ENCODE measurements at regions not wholly inside any gene's neighbourhood (a gene's known extent, or its start where the extent isn't known, plus 50 kb on each side); places are given as distances from the start of the nearest gene placed in this dataset.

DNA sequence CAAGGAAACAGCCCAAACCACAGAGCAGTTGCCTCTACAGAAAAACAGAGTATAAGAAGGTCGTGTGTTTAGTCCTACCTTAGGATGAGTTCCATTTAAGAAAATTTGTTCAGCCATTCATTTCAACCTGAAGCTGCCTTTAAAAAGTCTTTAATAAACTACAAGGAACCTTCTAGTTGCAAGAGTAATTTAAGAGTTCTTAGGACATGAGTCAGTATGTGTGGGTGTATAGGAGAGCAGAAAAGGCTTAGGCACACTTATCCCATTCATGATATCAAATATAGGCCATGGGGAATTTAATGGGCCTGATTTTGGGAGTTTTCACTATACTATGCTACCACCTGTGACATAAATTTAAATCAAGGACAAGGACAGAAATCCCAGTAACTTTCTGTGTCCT, 496.8 kb downstream of the TFEC start:
- Histone ChIP-seq H3K4me3 (ENCODE audit: low read length) (no peak overlapping the region), H3K36me3 (ENCODE audit: control insufficient read depth, insufficient read depth, low read length) (no peaks in the 10 kb centered on the region), H3K27me3 (ENCODE audit: control insufficient read depth, insufficient read depth, low read length) (no peaks in the 10 kb centered on the region), H3K27ac (ENCODE audit: low read length) (no peak overlapping the region), H3K4me1 (ENCODE audit: control insufficient read depth, insufficient read depth, low read length) (no peaks in the 10 kb centered on the region), H3K9me3 (ENCODE audit: control insufficient read depth, insufficient read depth, low read length) (no peaks in the 10 kb centered on the region)
- H3K27ac Mint-ChIP-seq: no peak overlapping the region
- H3K4me1 Mint-ChIP-seq: no peaks in the 10 kb centered on the region
- TF ChIP-seq, protein P1, sequence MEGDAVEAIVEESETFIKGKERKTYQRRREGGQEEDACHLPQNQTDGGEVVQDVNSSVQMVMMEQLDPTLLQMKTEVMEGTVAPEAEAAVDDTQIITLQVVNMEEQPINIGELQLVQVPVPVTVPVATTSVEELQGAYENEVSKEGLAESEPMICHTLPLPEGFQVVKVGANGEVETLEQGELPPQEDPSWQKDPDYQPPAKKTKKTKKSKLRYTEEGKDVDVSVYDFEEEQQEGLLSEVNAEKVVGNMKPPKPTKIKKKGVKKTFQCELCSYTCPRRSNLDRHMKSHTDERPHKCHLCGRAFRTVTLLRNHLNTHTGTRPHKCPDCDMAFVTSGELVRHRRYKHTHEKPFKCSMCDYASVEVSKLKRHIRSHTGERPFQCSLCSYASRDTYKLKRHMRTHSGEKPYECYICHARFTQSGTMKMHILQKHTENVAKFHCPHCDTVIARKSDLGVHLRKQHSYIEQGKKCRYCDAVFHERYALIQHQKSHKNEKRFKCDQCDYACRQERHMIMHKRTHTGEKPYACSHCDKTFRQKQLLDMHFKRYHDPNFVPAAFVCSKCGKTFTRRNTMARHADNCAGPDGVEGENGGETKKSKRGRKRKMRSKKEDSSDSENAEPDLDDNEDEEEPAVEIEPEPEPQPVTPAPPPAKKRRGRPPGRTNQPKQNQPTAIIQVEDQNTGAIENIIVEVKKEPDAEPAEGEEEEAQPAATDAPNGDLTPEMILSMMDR (IDR thresholded peaks at IDR 0.05): no peak
- no peak overlapping the region for H3K4me3 Mint-ChIP-seq
- intact Hi-C loops (cut with micrococcal nuclease): no loop called here
- H3K9me3 Mint-ChIP-seq: no peaks in the 10 kb centered on the region
- H3K27me3 Mint-ChIP-seq (ENCODE audit: low read depth in 2 of 2): peaks cover 8 to 35% of the 10 kb centered on the region in 2 donors
- no peaks in the 10 kb centered on the region for H3K36me3 Mint-ChIP-seq
- ATAC-seq: no peak
- 83% methylated on average over 1 of the region's 1 CpG for WGBS (ENCODE audit: insufficient coverage)
- no peak for DNase-seq

DNA sequence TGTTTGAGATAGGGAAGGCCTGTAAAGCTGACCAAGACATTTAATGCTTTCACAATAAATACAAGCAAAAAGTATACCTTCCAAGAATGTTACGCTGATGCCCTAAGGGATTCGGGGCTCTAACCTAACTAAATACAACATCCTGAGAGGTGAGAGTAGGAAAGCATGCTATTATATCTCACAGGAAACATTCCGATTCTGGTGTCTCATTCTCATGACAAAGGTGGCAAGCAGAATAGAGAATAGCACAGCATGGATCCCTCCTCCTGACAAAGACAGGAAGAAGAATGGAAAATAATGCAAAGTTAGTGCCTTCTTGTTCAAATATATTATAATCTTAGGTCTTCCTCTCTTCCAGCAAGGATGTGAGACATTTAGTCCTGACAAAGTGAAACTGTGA, 504.3 kb downstream of the TFEC start:
- DNase-seq (no peak), ATAC-seq (no peak)
- Mint-ChIP-seq H3K9me3 (no peaks in the 10 kb centered on the region), H3K36me3 (no peaks in the 10 kb centered on the region), H3K4me1 (no peaks in the 10 kb centered on the region), H3K27ac (no peak overlapping the region), H3K27me3 (ENCODE audit: low read depth in 2 of 2) (peaks cover 5 to 10% of the 10 kb centered on the region in 2 donors), H3K4me3 (no peak overlapping the region)
- H3K27me3 ChIP-seq (ENCODE audit: control insufficient read depth, insufficient read depth, low read length): no peaks in the 10 kb centered on the region
- WGBS (ENCODE audit: insufficient coverage): 100% methylated on average over 1 of the region's 3 CpGs
- H3K27ac ChIP-seq (ENCODE audit: low read length): no peak overlapping the region
- intact Hi-C loops (cut with micrococcal nuclease): no loop called here
- no peaks in the 10 kb centered on the region for H3K4me1 ChIP-seq (ENCODE audit: control insufficient read depth, insufficient read depth, low read length)
- H3K36me3 ChIP-seq (ENCODE audit: control insufficient read depth, insufficient read depth, low read length): no peaks in the 10 kb centered on the region
- no peak overlapping the region for H3K4me3 ChIP-seq (ENCODE audit: low read length)
- TF ChIP-seq, protein P1 (IDR thresholded peaks at IDR 0.05): no peak
- H3K9me3 ChIP-seq (ENCODE audit: control insufficient read depth, insufficient read depth, low read length): peaks cover 5% of the 10 kb centered on the region

DNA sequence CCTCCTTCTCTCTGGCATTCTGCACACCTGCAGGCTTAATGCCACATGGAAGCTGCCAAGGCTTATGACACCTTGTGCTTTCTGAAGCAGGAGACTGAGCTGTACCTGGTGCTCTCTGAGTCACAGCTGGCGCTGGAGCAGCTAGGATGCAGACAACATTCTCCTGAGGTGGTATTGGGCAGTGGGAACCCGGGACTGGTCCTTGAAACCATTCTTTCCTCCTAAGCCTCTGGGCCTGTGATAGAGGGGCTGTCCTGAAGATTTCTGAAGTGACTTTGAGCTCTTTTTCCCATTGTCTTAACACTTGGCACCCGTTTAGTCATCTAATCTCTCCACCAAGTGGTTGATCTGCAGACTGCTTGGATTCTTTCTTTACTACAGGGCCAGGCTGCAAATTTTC, 508.4 kb downstream of the TFEC start:
- H3K27ac ChIP-seq (ENCODE audit: low read length): no peak overlapping the region
- no peak overlapping the region for H3K4me3 ChIP-seq (ENCODE audit: low read length)
- no peaks in the 10 kb centered on the region for H3K27me3 Mint-ChIP-seq (ENCODE audit: low read depth in 2 of 2)
- DNase-seq: no peak
- peaks cover 5% of the 10 kb centered on the region for H3K9me3 ChIP-seq (ENCODE audit: control insufficient read depth, insufficient read depth, low read length)
- no peaks in the 10 kb centered on the region for H3K36me3 ChIP-seq (ENCODE audit: control insufficient read depth, insufficient read depth, low read length)
- H3K4me3 Mint-ChIP-seq: no peak overlapping the region
- H3K4me1 ChIP-seq (ENCODE audit: control insufficient read depth, insufficient read depth, low read length): no peaks in the 10 kb centered on the region
- no peak for ATAC-seq
- no peak overlapping the region for H3K27ac Mint-ChIP-seq
- no peaks in the 10 kb centered on the region for H3K4me1 Mint-ChIP-seq
- 83% methylated on average over 3 of the region's 3 CpGs for WGBS (ENCODE audit: insufficient coverage)
- H3K9me3 Mint-ChIP-seq: no peaks in the 10 kb centered on the region
- TF ChIP-seq, protein P1 (IDR thresholded peaks at IDR 0.05): no peak
- intact Hi-C loops (cut with micrococcal nuclease): no loop called here
- H3K36me3 Mint-ChIP-seq: no peaks in the 10 kb centered on the region
- H3K27me3 ChIP-seq (ENCODE audit: control insufficient read depth, insufficient read depth, low read length): no peaks in the 10 kb centered on the region

DNA sequence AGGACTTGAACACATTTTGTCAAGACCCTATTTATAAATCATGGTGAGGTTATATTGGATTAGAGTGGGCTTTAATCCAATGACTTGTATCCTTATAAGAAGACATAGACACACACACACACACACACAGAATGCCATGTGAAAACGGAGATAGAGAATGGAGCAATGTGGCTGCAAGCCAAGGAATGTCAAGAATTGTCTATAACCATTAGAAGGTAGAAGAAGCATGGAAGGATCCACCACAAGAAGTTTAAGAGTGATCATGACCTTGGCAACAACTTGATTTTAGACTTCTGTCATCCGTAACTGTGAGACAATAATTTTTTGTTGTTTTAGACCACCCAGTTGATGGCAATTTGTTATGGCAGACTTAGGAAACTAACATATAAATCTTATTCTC, 514.2 kb downstream of the TFEC start:
- Histone ChIP-seq H3K4me1 (ENCODE audit: control insufficient read depth, insufficient read depth, low read length) (no peaks in the 10 kb centered on the region), H3K27ac (ENCODE audit: low read length) (no peak overlapping the region), H3K27me3 (ENCODE audit: control insufficient read depth, insufficient read depth, low read length) (no peaks in the 10 kb centered on the region), H3K4me3 (ENCODE audit: low read length) (no peak overlapping the region), H3K9me3 (ENCODE audit: control insufficient read depth, insufficient read depth, low read length) (no peaks in the 10 kb centered on the region), H3K36me3 (ENCODE audit: control insufficient read depth, insufficient read depth, low read length) (no peaks in the 10 kb centered on the region)
- 74% methylated on average over 2 of the region's 2 CpGs for WGBS (ENCODE audit: insufficient coverage)
- no peak overlapping the region for H3K4me3 Mint-ChIP-seq
- no peaks in the 10 kb centered on the region for H3K36me3 Mint-ChIP-seq
- ATAC-seq (no peak), DNase-seq (no peak)
- peaks cover 0 to 3% of the 10 kb centered on the region in 2 donors for H3K27me3 Mint-ChIP-seq (ENCODE audit: low read depth in 2 of 2)
- TF ChIP-seq, protein P1 (IDR thresholded peaks at IDR 0.05): no peak
- no peak overlapping the region for H3K27ac Mint-ChIP-seq
- H3K4me1 Mint-ChIP-seq: no peaks in the 10 kb centered on the region
- intact Hi-C loops (cut with micrococcal nuclease): no loop called here
- H3K9me3 Mint-ChIP-seq: peaks cover 0 to 2% of the 10 kb centered on the region in 2 donors

Measured in natural killer cell (primary cell).